GM18867 (cell line): ENCODE measurements at regions not wholly inside any gene's neighbourhood (a gene's known extent, or its start where the extent isn't known, plus 50 kb on each side); places are given as distances from the start of the nearest gene placed in this dataset.
"Not testable (repeated sequence)": the region's sequence is repeated elsewhere in the genome, so short reads cannot be mapped to it uniquely, and the experiment has no call there.

Source experiments
- ATAC-seq: cut with Tn5 transposase; IDR thresholded peaks from one replicate; pipeline ENCODE4 v1.9.1; 2021; ENCODE audit warnings: mild to moderate bottlenecking, moderate library complexity; ENCODE audit not compliant: unreplicated experiment

GRCh38 chr5:54885636-54886035 is 99.8 kb downstream of the ESM1 start:
- ATAC-seq, result no peak

GRCh38 chr5:54884195-54884536 is 101.2 kb downstream of the ESM1 start:
- no peak for ATAC-seq

GRCh38 chr5:54883374-54884194 is 101.8 kb downstream of the ESM1 start:
- no peak for ATAC-seq

- ATAC-seq, result no peak
Observed at GRCh38 chr5:54882841-54883240, 102.6 kb downstream of the ESM1 start.

GRCh38 chr5:54882101-54882500 is 103.3 kb downstream of the ESM1 start:
- ATAC-seq, result no peak

GRCh38 chr5:54881286-54882005 is 103.9 kb downstream of the ESM1 start:
- no peak for ATAC-seq

- ATAC-seq, result no peak
Observed at GRCh38 chr5:54876976-54877375, 108.4 kb downstream of the ESM1 start.

- no peak for ATAC-seq
Observed at GRCh38 chr5:54876556-54876955, 108.8 kb downstream of the ESM1 start.

GRCh38 chr5:54874337-54875021 is 110.9 kb downstream of the ESM1 start:
- ATAC-seq, result no peak

GRCh38 chr5:54873691-54874090 is 111.7 kb downstream of the ESM1 start:
- no peak for ATAC-seq

GRCh38 chr5:54872810-54873209 is 112.6 kb downstream of the ESM1 start:
- ATAC-seq, result no peak

GRCh38 chr5:54870271-54870670 is 115.1 kb downstream of the ESM1 start:
- no peak for ATAC-seq

GRCh38 chr5:54869691-54870090 is 115.7 kb downstream of the ESM1 start:
- no peak for ATAC-seq

GRCh38 chr5:54868511-54869483 is 116.6 kb downstream of the ESM1 start:
- peak; percentile 49 for ATAC-seq

- ATAC-seq, result no peak
Observed at GRCh38 chr5:54867310-54867944, 118.0 kb downstream of the ESM1 start.

GRCh38 chr5:54864911-54865515 is 120.4 kb downstream of the ESM1 start:
- ATAC-seq, result not testable (repeated sequence)

GRCh38 chr5:54862036-54862435 is 123.4 kb downstream of the ESM1 start:
- no peak for ATAC-seq

- ATAC-seq, result no peak
Observed at GRCh38 chr5:54861212-54861894, 124.0 kb downstream of the ESM1 start.

GRCh38 chr5:54860321-54860720 is 125.1 kb downstream of the ESM1 start:
- ATAC-seq, result no peak
